NCI-H128 (cell line): ENCODE measurements at regions not wholly inside any gene's neighbourhood (a gene's known extent, or its start where the extent isn't known, plus 50 kb on each side); places are given as distances from the start of the nearest gene placed in this dataset.
"Not testable (repeated sequence)": the region's sequence is repeated elsewhere in the genome, so short reads cannot be mapped to it uniquely, and the experiment has no call there.

ENCODE experiments used
- DNase-seq: peaks from one replicate; lab custom pipeline; 2025; ENCODE audit not compliant: unreplicated experiment; lab: John Stamatoyannopoulos, UW

DNA sequence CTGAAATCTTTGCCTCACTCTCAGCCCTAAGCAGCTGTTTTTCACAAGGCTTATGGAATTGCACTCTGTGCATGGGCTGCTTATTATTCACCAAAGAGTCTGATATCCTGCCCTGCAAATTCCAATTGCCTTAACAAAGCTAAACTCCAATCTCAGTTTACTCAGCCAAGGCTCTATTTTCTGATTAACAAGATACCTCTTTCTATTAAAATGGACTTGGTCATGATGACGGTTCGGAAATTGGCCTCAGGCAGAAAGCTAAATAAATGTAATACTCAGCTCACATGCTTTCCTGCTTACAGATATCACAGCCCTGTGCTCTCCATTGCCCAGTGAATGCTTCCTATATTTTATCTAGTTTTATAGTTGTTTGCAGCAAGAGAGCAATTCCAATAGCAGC, 1270.8 kb downstream of the PCDH9 start:
- no peak for DNase-seq

DNA sequence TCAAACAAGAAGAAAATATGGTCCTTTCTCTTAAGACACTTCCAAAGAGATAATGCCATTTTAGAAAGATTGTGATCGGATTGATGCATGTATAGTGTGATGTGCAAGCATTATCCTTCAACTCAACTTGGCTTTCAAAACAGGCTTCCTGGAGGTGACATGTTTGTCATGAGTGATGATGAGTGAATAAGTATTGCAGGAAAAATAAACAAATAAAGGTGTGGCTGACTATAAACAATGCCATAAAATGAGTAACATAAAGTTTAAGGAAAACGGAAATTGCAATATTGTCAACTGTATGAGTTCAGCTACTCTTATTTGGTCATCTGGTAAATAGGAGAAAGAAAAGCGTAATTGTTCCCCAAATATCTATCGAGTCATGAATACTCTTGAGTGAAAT, 1283.7 kb downstream of the PCDH9 start:
- no peak for DNase-seq

DNA sequence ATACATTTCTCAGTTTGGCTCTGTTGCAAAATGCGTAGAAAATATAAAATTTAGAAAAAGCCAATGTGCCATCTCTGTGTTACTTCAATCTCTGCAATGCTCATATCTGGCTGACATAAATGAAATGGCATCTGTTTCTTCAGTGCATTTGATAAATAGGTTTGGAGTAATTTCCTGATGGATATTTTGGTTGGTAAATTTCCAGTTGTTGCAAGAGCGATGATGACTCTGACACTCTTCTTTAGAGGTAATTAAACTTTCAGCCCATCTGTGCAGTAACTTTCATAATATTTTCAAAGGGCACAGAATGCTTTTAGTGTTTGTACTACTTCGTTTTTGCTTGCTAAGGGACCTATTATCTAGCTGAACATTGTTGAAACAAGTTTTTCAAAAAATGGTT, 1286.4 kb downstream of the PCDH9 start:
- no peak for DNase-seq

- no peak for DNase-seq
These were observed 1287.1 kb downstream of the PCDH9 start for GRCh38 chr13:65943024-65943423.

DNA sequence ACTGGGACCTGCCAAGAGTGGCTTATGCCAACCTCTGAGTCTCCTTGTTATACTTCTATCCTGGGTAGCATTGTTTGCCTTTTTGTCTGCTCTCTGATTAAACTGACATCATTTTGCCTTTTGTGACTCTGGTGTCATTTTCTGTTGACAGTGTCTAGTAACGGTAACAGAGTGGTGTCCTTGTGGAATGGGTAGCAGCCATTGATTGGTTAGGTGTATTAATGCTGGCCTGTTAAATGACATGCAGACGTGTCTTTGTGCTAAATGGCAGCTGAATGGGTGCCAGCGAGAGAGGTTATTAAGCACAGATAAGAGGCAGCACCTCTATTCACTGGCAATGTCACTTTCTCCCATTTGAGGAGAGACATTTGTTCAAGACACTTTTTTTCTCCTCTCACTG, 1289.4 kb downstream of the PCDH9 start:
- peak; percentile 20 for DNase-seq

- no peak for DNase-seq
These were observed 1292.9 kb downstream of the PCDH9 start for GRCh38 chr13:65937251-65937650.

GRCh38 chr13:65936249-65936648, 1293.9 kb downstream of the PCDH9 start:
- no peak for DNase-seq

DNA sequence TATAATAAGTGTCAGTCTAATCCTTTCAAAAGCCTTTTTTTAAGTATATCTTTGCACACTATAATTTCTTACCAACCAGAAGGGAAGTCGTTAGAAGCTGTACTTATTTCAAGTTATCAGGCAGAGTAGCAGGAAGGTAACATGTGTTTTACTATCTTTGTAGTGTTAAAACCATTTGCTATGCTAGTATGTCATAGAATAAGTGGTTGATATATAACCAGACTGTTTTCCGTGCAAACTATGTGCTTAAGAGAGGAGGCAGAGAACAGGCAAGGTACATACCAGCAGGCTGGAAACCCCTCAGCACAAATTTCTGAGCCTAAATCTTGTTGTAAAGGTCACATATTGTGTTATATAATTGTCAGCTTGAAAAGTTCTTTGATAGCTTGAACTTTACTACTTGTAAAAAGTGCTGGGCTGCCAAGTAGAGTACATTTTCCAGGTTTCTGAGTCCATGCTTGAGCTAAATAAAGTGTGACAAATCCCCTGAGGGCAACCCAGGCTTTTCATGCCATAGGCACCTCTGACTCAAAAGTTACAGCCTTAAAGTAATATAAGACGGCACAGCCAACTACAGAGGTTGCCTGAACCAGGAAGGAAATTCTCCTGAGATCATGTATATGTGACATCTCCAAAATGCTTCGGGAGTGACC, 1297.4 kb downstream of the PCDH9 start:
- no peak for DNase-seq

GRCh38 chr13:65932013-65932412, 1298.1 kb downstream of the PCDH9 start:
- DNase-seq, result no peak

- no peak for DNase-seq
These were observed 1300.7 kb downstream of the PCDH9 start for GRCh38 chr13:65929436-65929835.

DNA sequence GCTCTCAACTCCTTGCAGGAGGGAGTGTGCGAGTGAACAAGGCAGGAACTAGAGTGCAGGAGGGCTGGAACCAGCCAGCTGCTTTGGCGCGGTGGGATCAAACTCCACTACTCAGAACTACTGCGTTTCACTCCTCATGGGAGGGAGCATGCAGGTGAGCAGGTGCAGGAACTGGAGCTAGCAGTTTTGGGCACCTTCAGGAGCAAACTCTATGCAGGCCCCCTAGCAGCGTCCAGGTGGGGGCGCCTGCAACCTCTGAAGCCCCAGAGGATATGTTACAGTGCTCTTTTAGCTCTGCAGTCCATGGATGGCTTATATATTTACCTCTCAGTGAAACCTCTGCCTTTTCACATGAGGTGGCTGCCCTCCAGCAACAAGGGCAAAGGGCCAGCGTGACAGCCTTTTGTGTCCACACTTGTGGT, 1303.4 kb downstream of the PCDH9 start:
- DNase-seq, result no peak

DNA sequence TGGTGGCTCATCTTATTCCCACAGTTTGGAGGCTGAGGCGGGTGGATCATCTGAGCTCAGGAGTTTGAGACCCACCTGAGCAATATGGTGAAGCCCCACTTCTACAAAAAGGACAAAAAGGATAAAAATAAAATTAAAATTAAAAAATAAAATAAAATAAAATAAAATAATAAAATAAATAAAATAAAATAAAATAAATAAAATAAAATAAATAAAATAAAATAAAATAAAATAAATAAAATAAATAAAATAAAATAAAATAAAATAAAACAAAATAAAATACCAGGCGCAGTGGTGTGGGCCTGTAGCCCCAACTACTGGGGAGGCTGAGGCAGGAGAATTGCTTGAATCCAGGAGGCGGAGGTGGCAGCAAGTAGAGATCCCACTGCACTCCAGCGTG, 1307.3 kb downstream of the PCDH9 start:
- DNase-seq, result not testable (repeated sequence)

GRCh38 chr13:65921933-65922332, 1308.2 kb downstream of the PCDH9 start:
- no peak for DNase-seq

DNA sequence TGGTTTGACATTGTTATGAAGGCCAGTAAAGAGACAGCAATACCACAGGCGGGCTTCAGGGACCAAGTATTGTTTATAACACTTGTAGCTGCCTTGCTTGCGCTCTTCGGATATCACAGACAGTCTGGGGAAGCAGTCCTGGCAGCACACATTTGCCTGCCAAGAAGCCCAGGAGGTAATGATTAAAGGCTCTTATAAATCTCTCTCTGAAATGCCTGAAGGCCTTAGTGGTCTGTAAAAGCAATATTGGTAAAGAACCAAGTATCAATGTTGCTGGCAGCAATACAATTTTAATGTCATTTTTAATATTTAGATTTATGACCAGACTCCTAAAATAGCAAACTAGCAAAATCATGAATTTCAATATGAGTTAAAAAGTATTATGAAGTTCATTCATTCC, 1312.4 kb downstream of the PCDH9 start:
- DNase-seq, result no peak

DNA sequence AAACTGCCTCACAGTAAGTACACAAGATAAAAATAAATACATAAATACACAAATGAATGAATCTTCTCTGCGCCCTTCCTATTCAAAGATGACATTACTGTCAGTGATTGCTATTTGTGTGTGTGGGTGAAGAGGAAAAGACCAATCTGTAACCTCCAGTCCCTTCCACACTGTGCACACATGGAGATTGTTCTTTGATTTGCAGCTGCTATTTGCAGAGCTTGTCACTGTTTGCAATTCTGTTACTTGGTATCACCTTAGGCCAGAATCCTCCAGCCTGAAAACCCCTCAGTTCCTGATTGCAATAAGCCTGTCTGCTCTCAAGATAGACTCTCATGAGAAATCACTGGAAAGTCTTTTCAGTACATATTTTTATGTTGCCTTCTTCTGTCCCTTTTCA, 1314.9 kb downstream of the PCDH9 start:
- DNase-seq, result no peak

- no peak for DNase-seq
These were observed 1315.4 kb downstream of the PCDH9 start for GRCh38 chr13:65914716-65915115.

- no peak for DNase-seq
These were observed 1317.0 kb downstream of the PCDH9 start for GRCh38 chr13:65913173-65913572.

- no peak for DNase-seq
These were observed 1317.6 kb downstream of the PCDH9 start for GRCh38 chr13:65912516-65912915.

GRCh38 chr13:65911546-65912193, 1318.5 kb downstream of the PCDH9 start:
- no peak for DNase-seq

GRCh38 chr13:65909501-65909900, 1320.6 kb downstream of the PCDH9 start:
- no peak for DNase-seq

- no peak for DNase-seq
These were observed 1322.2 kb downstream of the PCDH9 start for GRCh38 chr13:65907666-65908525.

DNA sequence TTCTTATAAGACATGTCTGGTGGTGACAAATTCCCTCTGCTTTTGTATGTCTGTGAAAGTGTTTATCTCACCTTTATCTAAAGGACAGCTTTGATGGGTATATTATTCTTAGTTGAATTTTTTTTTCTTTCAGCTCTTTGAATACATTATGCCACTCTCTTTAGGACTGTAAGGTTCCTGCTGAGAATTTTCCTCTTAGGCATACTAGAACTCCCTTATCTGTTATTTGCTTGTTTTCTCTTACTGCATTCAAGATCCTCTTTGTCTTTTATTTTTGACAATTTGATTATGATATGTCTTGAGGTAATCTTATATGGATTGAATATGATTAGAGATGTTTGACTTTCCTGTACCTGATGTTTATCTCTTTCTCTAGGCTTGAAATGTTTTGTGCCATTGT, 1328.4 kb downstream of the PCDH9 start:
- DNase-seq, result no peak
